SK-N-SH treated with all-trans-retinoic acid at 6 μM for 48 hours (cell line): ENCODE measurements at regions not wholly inside any gene's neighbourhood (a gene's known extent, or its start where the extent isn't known, plus 50 kb on each side); places are given as distances from the start of the nearest gene placed in this dataset.

ENCODE experiments used
- ATAC-seq: fragments of 200-7000 bp; cut with Tn5 transposase; 3 replicates; pipeline ENCODE4 v1.9.1; 2020; ENCODE audit warnings: mild to moderate bottlenecking, moderate library complexity
- ARNTL ChIP-seq: fragments of 450-650 bp; formaldehyde crosslinking; IDR thresholded peaks from 2 replicates; pipeline ENCODE4 v1.5.0; 2020; ENCODE audit warnings: low read depth, mild to moderate bottlenecking, moderate library complexity, borderline replicate concordance
- BACH2 ChIP-seq: fragments of 250-450 bp; sonication (Bioruptor Pico); IDR thresholded peaks from 2 replicates; pipeline ENCODE4 v1.9.0; 2021; ENCODE audit warnings: mild to moderate bottlenecking, borderline replicate concordance
- CSDC2 ChIP-seq: fragments of 250-450 bp; sonication (Bioruptor Pico); IDR thresholded peaks from 2 replicates; pipeline ENCODE4 v1.5.0; 2020; ENCODE audit warnings: mild to moderate bottlenecking, moderate library complexity
- ESRRG ChIP-seq: fragments of 250-450 bp; sonication (Bioruptor Pico); IDR thresholded peaks from 2 replicates; pipeline ENCODE4 v1.6.1; 2021; ENCODE audit warnings: mild to moderate bottlenecking
- ISL1 ChIP-seq: fragments of 250-450 bp; sonication (Bioruptor Pico); IDR thresholded peaks from 2 replicates; pipeline ENCODE4 v2.1.2; 2022; ENCODE audit warnings: mild to moderate bottlenecking, moderate library complexity
- OSR1 ChIP-seq: fragments of 250-450 bp; sonication (Bioruptor Pico); IDR thresholded peaks from 2 replicates; pipeline ENCODE4 v1.8.0; 2022; ENCODE audit warnings: moderate library complexity, mild to moderate bottlenecking, inconsistent platforms
- RARB ChIP-seq: fragments of 250-450 bp; sonication (Bioruptor Pico); IDR thresholded peaks from 2 replicates; pipeline ENCODE4 v1.8.0; 2021; ENCODE audit warnings: mild to moderate bottlenecking, moderate library complexity
- SNAI2 ChIP-seq: fragments of 250-450 bp; sonication (Bioruptor Pico); IDR thresholded peaks from 2 replicates; pipeline ENCODE4 v1.5.0; 2020; ENCODE audit warnings: mild to moderate bottlenecking, moderate library complexity
- ZFP3 ChIP-seq: fragments of 250-450 bp; sonication (Bioruptor Pico); IDR thresholded peaks from 2 replicates; pipeline ENCODE4 v1.5.0; 2020; ENCODE audit warnings: mild to moderate bottlenecking, moderate library complexity
- ZNF565 ChIP-seq: fragments of 450-650 bp; formaldehyde crosslinking; conservative IDR thresholded peaks from 2 replicates; pipeline ENCODE4 v1.5.0; 2020; ENCODE audit warnings: low read depth, mild to moderate bottlenecking, moderate library complexity
- ZNF70 ChIP-seq: fragments of 450-650 bp; formaldehyde crosslinking; IDR thresholded peaks from 2 replicates; pipeline ENCODE4 v1.5.0; 2020; ENCODE audit warnings: mild to moderate bottlenecking, moderate library complexity
- TF ChIP-seq, protein P1 (sequence below): fragments of 250-450 bp; sonication (Bioruptor Pico); IDR thresholded peaks from 2 replicates; pipeline ENCODE4 v1.5.0; 2020; ENCODE audit warnings: mild to moderate bottlenecking, moderate library complexity
- TF ChIP-seq, protein P2 (sequence below): fragments of 250-450 bp; sonication (Bioruptor Pico); IDR thresholded peaks from 2 replicates; pipeline ENCODE4 v1.5.1; 2021; ENCODE audit warnings: mild to moderate bottlenecking, moderate library complexity
- TF ChIP-seq, protein P3 (sequence below): fragments of 250-450 bp; sonication (Bioruptor Pico); IDR thresholded peaks from 2 replicates; pipeline ENCODE4 v1.8.0; 2021; ENCODE audit warnings: low read depth, mild to moderate bottlenecking, moderate library complexity, borderline replicate concordance
- TF ChIP-seq, protein P4 (sequence below): fragments of 250-450 bp; sonication (Bioruptor Pico); IDR thresholded peaks from 2 replicates; pipeline ENCODE4 v1.5.1; 2020; ENCODE audit warnings: low read depth, mild to moderate bottlenecking, moderate library complexity
- TF ChIP-seq, protein P5 (sequence below): fragments of 250-450 bp; sonication (Bioruptor Pico); IDR thresholded peaks from 2 replicates; pipeline ENCODE4 v1.8.0; 2020; ENCODE audit warnings: mild to moderate bottlenecking, moderate library complexity, borderline replicate concordance

DNA sequence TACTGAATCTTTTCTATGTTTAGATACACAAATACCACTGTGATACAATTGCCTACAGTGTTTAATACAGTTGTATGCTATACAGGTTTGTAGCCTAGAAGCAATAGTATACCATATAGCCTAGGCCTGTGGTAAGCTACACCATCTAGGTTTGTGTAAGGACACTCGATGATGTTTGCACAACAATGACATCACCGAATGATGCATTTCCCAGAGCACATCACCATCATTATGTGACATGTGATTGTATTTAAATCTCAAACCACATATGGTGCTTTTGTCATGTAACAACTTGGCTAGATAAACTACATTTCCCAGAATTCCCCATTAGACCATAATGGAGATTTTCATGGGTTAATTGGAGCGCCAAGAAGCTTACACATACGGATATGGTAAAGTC lies 128.4 kb upstream of the CPNE8 start (continued):
- no peak for TF ChIP-seq OSR1 (CRISPR knock-in tag)
- no peak for TF ChIP-seq ISL1 (CRISPR knock-in tag)
- TF ChIP-seq RARB (CRISPR knock-in tag), result no peak
- TF ChIP-seq ARNTL (CRISPR knock-in tag), result no peak
- TF ChIP-seq ZNF565 (CRISPR knock-in tag), result no peak
- no peak for TF ChIP-seq CSDC2 (CRISPR knock-in tag)
- TF ChIP-seq ZFP3, result no peak

DNA sequence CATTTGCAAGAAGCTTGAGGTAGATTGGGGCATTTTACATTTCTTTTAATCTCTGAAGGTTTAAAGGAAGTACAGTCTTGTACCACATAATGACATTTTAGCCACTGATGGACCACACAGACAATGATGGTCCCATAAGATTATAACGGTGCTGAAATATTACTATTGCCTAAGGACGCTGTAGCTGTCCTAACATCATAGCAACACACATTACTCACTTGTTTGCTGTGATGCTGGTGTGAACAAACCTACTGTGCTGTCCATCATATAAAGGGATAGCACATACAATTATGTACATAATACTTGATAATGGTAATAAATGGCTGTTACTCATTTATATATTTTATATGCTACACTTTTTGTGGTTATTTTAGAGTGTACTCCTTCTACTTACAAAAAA lies 127.1 kb upstream of the CPNE8 start:
- no peak for ATAC-seq
- TF ChIP-seq, protein P1, sequence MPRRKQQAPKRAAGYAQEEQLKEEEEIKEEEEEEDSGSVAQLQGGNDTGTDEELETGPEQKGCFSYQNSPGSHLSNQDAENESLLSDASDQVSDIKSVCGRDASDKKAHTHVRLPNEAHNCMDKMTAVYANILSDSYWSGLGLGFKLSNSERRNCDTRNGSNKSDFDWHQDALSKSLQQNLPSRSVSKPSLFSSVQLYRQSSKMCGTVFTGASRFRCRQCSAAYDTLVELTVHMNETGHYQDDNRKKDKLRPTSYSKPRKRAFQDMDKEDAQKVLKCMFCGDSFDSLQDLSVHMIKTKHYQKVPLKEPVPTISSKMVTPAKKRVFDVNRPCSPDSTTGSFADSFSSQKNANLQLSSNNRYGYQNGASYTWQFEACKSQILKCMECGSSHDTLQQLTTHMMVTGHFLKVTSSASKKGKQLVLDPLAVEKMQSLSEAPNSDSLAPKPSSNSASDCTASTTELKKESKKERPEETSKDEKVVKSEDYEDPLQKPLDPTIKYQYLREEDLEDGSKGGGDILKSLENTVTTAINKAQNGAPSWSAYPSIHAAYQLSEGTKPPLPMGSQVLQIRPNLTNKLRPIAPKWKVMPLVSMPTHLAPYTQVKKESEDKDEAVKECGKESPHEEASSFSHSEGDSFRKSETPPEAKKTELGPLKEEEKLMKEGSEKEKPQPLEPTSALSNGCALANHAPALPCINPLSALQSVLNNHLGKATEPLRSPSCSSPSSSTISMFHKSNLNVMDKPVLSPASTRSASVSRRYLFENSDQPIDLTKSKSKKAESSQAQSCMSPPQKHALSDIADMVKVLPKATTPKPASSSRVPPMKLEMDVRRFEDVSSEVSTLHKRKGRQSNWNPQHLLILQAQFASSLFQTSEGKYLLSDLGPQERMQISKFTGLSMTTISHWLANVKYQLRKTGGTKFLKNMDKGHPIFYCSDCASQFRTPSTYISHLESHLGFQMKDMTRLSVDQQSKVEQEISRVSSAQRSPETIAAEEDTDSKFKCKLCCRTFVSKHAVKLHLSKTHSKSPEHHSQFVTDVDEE, result no peak
- TF ChIP-seq, protein P2, sequence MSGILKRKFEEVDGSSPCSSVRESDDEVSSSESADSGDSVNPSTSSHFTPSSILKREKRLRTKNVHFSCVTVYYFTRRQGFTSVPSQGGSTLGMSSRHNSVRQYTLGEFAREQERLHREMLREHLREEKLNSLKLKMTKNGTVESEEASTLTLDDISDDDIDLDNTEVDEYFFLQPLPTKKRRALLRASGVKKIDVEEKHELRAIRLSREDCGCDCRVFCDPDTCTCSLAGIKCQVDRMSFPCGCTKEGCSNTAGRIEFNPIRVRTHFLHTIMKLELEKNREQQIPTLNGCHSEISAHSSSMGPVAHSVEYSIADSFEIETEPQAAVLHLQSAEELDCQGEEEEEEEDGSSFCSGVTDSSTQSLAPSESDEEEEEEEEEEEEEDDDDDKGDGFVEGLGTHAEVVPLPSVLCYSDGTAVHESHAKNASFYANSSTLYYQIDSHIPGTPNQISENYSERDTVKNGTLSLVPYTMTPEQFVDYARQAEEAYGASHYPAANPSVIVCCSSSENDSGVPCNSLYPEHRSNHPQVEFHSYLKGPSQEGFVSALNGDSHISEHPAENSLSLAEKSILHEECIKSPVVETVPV, result no peak
- TF ChIP-seq, protein P3, sequence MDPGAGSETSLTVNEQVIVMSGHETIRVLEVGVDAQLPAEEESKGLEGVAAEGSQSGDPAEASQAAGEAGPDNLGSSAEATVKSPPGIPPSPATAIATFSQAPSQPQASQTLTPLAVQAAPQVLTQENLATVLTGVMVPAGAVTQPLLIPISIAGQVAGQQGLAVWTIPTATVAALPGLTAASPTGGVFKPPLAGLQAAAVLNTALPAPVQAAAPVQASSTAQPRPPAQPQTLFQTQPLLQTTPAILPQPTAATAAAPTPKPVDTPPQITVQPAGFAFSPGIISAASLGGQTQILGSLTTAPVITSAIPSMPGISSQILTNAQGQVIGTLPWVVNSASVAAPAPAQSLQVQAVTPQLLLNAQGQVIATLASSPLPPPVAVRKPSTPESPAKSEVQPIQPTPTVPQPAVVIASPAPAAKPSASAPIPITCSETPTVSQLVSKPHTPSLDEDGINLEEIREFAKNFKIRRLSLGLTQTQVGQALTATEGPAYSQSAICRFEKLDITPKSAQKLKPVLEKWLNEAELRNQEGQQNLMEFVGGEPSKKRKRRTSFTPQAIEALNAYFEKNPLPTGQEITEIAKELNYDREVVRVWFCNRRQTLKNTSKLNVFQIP (CRISPR knock-in tag), result no peak
- TF ChIP-seq OSR1 (CRISPR knock-in tag), result no peak
- no peak for TF ChIP-seq ESRRG (CRISPR knock-in tag)
- TF ChIP-seq, protein P4, sequence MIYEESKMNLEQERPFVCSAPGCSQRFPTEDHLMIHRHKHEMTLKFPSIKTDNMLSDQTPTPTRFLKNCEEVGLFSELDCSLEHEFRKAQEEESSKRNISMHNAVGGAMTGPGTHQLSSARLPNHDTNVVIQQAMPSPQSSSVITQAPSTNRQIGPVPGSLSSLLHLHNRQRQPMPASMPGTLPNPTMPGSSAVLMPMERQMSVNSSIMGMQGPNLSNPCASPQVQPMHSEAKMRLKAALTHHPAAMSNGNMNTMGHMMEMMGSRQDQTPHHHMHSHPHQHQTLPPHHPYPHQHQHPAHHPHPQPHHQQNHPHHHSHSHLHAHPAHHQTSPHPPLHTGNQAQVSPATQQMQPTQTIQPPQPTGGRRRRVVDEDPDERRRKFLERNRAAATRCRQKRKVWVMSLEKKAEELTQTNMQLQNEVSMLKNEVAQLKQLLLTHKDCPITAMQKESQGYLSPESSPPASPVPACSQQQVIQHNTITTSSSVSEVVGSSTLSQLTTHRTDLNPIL, result no peak
- TF ChIP-seq ZNF565 (CRISPR knock-in tag), result no peak
- no peak for TF ChIP-seq ZNF70
- TF ChIP-seq SNAI2 (CRISPR knock-in tag), result no peak
- TF ChIP-seq CSDC2 (CRISPR knock-in tag), result no peak
- TF ChIP-seq, protein P5, sequence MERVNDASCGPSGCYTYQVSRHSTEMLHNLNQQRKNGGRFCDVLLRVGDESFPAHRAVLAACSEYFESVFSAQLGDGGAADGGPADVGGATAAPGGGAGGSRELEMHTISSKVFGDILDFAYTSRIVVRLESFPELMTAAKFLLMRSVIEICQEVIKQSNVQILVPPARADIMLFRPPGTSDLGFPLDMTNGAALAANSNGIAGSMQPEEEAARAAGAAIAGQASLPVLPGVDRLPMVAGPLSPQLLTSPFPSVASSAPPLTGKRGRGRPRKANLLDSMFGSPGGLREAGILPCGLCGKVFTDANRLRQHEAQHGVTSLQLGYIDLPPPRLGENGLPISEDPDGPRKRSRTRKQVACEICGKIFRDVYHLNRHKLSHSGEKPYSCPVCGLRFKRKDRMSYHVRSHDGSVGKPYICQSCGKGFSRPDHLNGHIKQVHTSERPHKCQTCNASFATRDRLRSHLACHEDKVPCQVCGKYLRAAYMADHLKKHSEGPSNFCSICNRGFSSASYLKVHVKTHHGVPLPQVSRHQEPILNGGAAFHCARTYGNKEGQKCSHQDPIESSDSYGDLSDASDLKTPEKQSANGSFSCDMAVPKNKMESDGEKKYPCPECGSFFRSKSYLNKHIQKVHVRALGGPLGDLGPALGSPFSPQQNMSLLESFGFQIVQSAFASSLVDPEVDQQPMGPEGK (CRISPR knock-in tag), result no peak
- no peak for TF ChIP-seq RARB (CRISPR knock-in tag)

DNA sequence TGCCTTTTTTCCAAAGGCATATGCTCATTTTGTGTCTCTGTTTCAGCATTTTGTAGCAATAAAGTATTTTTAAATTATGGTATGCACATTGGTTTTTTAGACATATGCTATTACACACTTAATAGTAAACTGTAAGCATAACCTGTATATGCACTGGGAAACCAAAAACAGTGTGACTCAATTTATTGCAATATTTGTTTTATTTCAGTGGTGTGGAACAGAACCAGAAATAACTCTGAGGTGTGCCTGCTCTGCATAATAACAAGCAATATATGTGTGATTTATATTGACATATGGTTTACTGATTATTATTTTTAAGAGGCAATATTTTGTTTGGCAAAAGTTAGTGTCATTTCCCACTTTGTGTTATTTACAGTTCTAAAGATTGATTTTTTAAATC lies 126.6 kb upstream of the CPNE8 start:
- ATAC-seq, result no peak
- TF ChIP-seq, protein P1, result no peak
- TF ChIP-seq, protein P2, result no peak
- no peak for TF ChIP-seq ARNTL (CRISPR knock-in tag)
- TF ChIP-seq BACH2 (CRISPR knock-in tag), result no peak
